Aorta (tissue), 5 donors: ENCODE measurements at regions not wholly inside any gene's neighbourhood (a gene's known extent, or its start where the extent isn't known, plus 50 kb on each side); places are given as distances from the start of the nearest gene placed in this dataset.
"Not testable (repeated sequence)": the region's sequence is repeated elsewhere in the genome, so short reads cannot be mapped to it uniquely, and the experiment has no call there.

Experiments
- ATAC-seq: fragments of 200-7000 bp; cut with Tn5 transposase; one replicate; pipeline ENCODE4 v1.9.1; 2022; ENCODE audit warnings: moderate library complexity; ENCODE audit not compliant: low FRiP score
- DNase-seq, 2 donors: peaks; one replicate each; pipeline ENCODE4 v3.0.0-alpha.2; 2020
- H3K27ac ChIP-seq, 2 donors: one replicate each; pipeline ENCODE4 v1.5.1; 2013; ENCODE audit warnings: low read length in 2 of 2, mild to moderate bottlenecking in 2 of 2, moderate library complexity in 2 of 2, control low read depth in 1 of 2, inconsistent platforms in 1 of 2, low read depth in 1 of 2
- H3K27me3 ChIP-seq, 2 donors: one replicate each; pipeline ENCODE4 v1.6.1; 2013; ENCODE audit warnings: control low read depth in 1 of 2, low read length in 1 of 2, mild to moderate bottlenecking in 1 of 2, moderate library complexity in 1 of 2; ENCODE audit not compliant: insufficient read depth in 2 of 2, control insufficient read depth in 1 of 2
- H3K36me3 ChIP-seq, 2 donors: one replicate each; pipeline ENCODE4 v1.6.1; 2013; ENCODE audit warnings: control low read depth in 1 of 2, low read length in 1 of 2, mild to moderate bottlenecking in 1 of 2; ENCODE audit not compliant: insufficient read depth in 2 of 2, control insufficient read depth in 1 of 2
- H3K4me1 ChIP-seq, 2 donors: one replicate each; pipeline ENCODE4 v1.6.1; 2013; ENCODE audit warnings: low read length in 2 of 2, control low read depth in 1 of 2, mild to moderate bottlenecking in 1 of 2, moderate library complexity in 1 of 2; ENCODE audit not compliant: insufficient read depth in 2 of 2, control insufficient read depth in 1 of 2
- H3K4me3 ChIP-seq, 2 donors: one replicate each; pipeline ENCODE4 v1.5.1; 2013; ENCODE audit warnings: low read length in 2 of 2, control low read depth in 1 of 2, mild to moderate bottlenecking in 1 of 2
- H3K9me3 ChIP-seq: one replicate; pipeline ENCODE4 v1.6.1; 2013; ENCODE audit warnings: mild to moderate bottlenecking, low read length; ENCODE audit not compliant: control insufficient read depth
- WGBS, 2 donors: extraction: QIAGEN DNeasy Blood & Tissue Kit; methylation state at CpG; one replicate each; pipeline ENCODE4 v1.1.7; 2013; 5-methylcytosine and 5-hydroxymethylcytosine counted together
- intact Hi-C, 2 donors: fragments of 100-400 bp; cut with DNase I; formaldehyde crosslinking; loops; one replicate each; pipeline versions ENCODE4 v1.14.2 to v1.15.0; 2022
- donor health status: healthy with polysubstance abuse.
- donor health status: Bipolar disorder and iron deficiency.
- donor health status: DM: no; HTN: no; CAD: no.
- donor health status: DM: no; HTN: no; CAD: no.
- donor health status: DM: yes; HTN: yes; CAD: no.

- Histone ChIP-seq H3K4me1 (no peaks in the 10 kb centered on the region), H3K36me3 (no peaks in the 10 kb centered on the region), H3K27me3 (no peaks in the 10 kb centered on the region), H3K4me3 (no peak overlapping the region), H3K9me3 (no peaks in the 10 kb centered on the region), H3K27ac (no peak overlapping the region)
- WGBS, 2 donors = 77 to 82% methylated on average over 3 of the region's 3 CpGs
- DNase-seq = no peak
- no peak for ATAC-seq
- intact Hi-C loops = no loop called here
Observed at GRCh38 chr4:11976726-11977263, 548.1 kb upstream of the HS3ST1 start.

DNA sequence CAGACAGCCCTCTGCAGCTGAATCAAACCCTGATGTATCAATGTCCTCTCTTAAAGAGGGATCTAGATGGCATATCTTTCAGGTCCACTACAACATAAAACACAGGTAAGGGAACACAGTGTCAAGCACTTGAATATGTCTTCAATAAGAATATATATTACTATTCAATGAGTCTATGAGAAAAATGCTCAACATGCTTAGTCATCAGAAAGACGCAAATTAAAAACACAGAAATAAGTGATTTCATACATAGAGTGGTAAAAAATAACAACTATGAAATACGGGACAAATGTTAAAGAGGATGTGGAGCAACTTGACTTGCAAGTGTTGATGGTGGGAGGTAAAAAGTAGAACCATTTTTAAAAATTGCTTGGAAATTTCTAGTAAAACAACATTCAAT is 544.6 kb upstream of the HS3ST1 start:
- ATAC-seq (no peak), DNase-seq (no peak)
- Histone ChIP-seq H3K4me1 (no peaks in the 10 kb centered on the region), H3K36me3 (no peaks in the 10 kb centered on the region), H3K27ac (no peak overlapping the region), H3K4me3 (no peak overlapping the region), H3K9me3 (no peaks in the 10 kb centered on the region), H3K27me3 (no peaks in the 10 kb centered on the region)
- 62 to 75% methylated on average over 2 of the region's 2 CpGs for WGBS, 2 donors
- intact Hi-C loops = no loop called here

DNA sequence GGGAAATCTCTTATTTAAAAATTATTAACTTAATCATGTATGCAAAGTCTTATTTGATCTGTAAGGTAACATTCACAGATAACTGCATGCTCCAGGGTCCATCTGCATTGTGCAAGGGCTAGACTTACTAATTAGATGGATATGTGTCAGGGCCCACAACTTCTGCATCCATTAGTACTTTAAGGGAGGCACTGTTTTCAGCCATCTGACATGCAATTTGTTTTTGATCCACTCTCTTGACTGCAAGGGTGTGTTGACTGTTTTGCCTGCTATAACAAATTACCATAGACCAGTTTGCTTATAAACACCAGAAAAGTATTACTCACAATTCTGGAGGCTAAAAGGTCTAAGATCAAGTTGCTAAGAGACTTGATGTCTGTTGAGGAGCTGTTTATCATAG is 542.1 kb upstream of the HS3ST1 start:
- Histone ChIP-seq H3K4me3 (no peak overlapping the region), H3K27ac (no peak overlapping the region), H3K4me1 (no peaks in the 10 kb centered on the region), H3K36me3 (no peaks in the 10 kb centered on the region), H3K9me3 (no peaks in the 10 kb centered on the region), H3K27me3 (no peaks in the 10 kb centered on the region)
- ATAC-seq (no peak), DNase-seq (no peak)
- intact Hi-C loops = no loop called here

DNA sequence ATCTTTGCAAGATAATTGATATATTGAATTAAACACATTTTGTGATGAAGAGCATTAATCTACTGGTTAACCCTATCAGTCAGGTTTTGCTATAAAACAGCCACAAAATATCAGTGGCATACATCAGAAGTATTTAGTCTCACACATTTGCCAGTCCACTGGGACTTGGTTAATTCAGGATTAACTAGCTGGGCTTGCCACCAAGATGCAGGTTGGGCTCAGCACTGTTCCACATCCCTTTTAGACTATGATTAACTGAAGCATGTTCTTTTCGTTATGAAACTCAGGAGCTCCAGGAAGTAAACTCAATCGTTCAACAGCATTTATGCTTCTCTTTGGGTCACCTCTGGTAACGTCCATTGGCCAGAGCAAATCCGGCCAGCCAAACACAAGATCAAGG is 538.1 kb upstream of the HS3ST1 start:
- Histone ChIP-seq H3K27ac (no peak overlapping the region), H3K27me3 (no peaks in the 10 kb centered on the region), H3K4me1 (no peaks in the 10 kb centered on the region), H3K4me3 (no peak overlapping the region), H3K36me3 (no peaks in the 10 kb centered on the region), H3K9me3 (no peaks in the 10 kb centered on the region)
- DNase-seq (no peak), ATAC-seq (no peak)
- intact Hi-C loops = no loop called here
- 14 to 26% methylated on average over 4 of the region's 4 CpGs for WGBS, 2 donors

GRCh38 chr4:11954093-11954492 is 525.4 kb upstream of the HS3ST1 start:
- Histone ChIP-seq H3K27me3 (peaks cover 0 to 2% of the 10 kb centered on the region in 2 donors), H3K36me3 (no peaks in the 10 kb centered on the region), H3K4me3 (no peak overlapping the region), H3K4me1 (no peaks in the 10 kb centered on the region), H3K9me3 (no peaks in the 10 kb centered on the region), H3K27ac (no peak overlapping the region)
- ATAC-seq (no peak), DNase-seq (no peak)
- intact Hi-C loops = no loop called here
- WGBS, 2 donors = 56 to 57% methylated on average over 2 of the region's 2 CpGs

GRCh38 chr4:11949355-11949754 is 520.7 kb upstream of the HS3ST1 start:
- DNase-seq (no peak), ATAC-seq (no peak)
- Histone ChIP-seq H3K27me3 (peaks cover 0 to 2% of the 10 kb centered on the region in 2 donors), H3K4me3 (no peak overlapping the region), H3K4me1 (no peaks in the 10 kb centered on the region), H3K36me3 (no peaks in the 10 kb centered on the region), H3K27ac (no peak overlapping the region), H3K9me3 (no peaks in the 10 kb centered on the region)
- intact Hi-C loops = no loop called here
- WGBS, 2 donors = 88 to 96% methylated on average over 3 of the region's 3 CpGs

DNA sequence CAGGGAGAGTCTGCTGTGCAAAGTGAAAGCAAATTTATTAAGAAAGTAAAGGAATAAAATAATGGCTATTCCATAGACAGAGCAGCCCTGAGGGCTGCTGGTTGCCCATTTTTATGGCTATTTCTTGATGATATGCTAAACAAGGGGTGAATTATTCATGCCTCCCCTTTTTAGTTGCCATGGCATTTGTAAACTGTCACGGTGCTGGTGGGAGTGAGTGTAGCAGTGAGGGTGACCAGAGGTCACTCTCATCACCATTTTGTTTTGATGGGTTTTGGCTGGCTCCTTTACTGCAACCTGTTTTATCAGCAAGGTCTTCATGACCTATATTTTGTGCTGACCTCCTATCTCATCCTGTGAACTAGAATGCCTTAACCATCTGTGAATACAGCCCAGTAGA is 518.9 kb upstream of the HS3ST1 start:
- 42% methylated on average over 1 of the region's 1 CpG for WGBS, 2 donors
- H3K9me3 ChIP-seq, H3K27ac ChIP-seq, ATAC-seq, H3K4me3 ChIP-seq, H3K4me1 ChIP-seq, H3K27me3 ChIP-seq, intact Hi-C loops, H3K36me3 ChIP-seq, DNase-seq: not testable (repeated sequence)

GRCh38 chr4:11937941-11938340 is 509.2 kb upstream of the HS3ST1 start:
- DNase-seq (no peak), ATAC-seq (no peak)
- Histone ChIP-seq H3K4me1 (no peaks in the 10 kb centered on the region), H3K27ac (no peak overlapping the region), H3K36me3 (no peaks in the 10 kb centered on the region), H3K4me3 (no peak overlapping the region), H3K27me3 (no peaks in the 10 kb centered on the region), H3K9me3 (peaks cover 1% of the 10 kb centered on the region)
- intact Hi-C loops = no loop called here

DNA sequence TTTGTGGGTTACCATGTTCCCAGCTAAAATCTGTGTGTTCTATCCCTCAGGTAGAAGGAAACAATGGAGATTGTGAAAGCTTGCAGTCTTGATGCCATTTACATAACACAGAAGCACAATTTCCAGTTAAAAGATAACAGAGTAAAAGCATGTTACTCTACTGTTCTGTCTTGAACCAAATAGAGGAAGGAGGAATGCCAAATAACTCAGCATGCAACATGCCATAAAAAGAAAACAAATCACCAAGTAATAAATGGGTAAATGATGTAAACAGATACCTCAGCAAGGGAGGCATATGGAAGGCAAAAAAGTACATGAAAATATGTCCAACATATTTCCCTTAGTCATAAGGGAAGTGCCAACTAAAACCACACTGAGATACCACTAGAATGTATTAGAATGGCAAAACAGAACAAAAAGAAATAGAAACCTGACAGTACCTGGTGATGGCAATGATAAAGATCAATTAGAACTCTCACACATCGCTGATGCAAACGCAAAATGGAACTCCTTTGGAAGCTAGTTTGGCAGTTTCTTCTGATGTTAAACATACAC is 502.6 kb upstream of the HS3ST1 start:
- no peak overlapping the region for H3K27ac ChIP-seq
- ATAC-seq = no peak
- no peak overlapping the region for H3K4me3 ChIP-seq
- no peaks in the 10 kb centered on the region for H3K4me1 ChIP-seq
- no peaks in the 10 kb centered on the region for H3K36me3 ChIP-seq
- no peaks in the 10 kb centered on the region for H3K27me3 ChIP-seq
- DNase-seq = no peak
- intact Hi-C loops = no loop called here
- 69 to 73% methylated on average over 2 of the region's 2 CpGs for WGBS, 2 donors
- H3K9me3 ChIP-seq = peaks cover 2% of the 10 kb centered on the region
